T-helper 1 cell (primary cell): ENCODE measurements at regions not wholly inside any gene's neighbourhood (a gene's known extent, or its start where the extent isn't known, plus 50 kb on each side); places are given as distances from the start of the nearest gene placed in this dataset.

Experiments used
- DNase-seq, 5 donors: peaks; one replicate each; pipeline ENCODE4 v3.0.0-alpha.2; 2012 to 2020

DNA sequence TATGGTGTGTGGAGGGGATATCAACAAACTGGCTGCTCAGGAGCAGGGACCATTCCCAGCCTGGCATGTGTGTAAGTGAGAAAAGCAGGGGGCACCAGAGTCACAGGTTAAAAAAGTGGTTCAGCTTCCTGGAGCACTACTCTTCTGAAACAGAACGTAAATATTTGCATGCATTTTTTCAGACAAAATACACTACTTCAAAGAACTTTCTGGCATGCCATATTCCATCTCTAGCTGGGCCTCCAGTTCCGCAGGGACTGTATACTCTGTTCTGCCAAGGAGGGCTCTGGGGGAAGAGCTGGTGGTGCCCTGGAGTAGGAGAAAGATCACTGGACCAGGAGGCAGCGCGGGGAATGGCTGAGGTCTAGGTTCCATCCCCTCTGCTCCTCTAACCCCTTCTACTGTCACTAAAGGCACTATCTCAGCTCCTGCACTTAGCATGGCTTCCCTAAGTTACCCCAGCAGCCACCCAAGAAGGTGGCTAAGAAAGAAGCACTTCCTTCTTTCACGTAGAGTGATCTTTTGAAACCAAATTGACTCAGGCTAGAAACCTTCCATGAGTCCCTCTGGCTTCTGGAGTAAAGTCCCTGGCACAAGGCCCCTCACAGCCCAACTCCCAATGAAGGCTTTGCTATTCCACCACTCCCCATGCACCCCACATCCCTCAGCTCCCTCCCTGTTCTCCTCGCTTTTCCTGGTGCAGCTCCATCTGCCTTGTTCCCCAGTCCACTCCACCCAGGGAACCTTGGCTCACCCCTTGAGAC lies 57.6 kb upstream of the CABLES1 start:
- peak in 1 of 5 donors; percentile 20 for DNase-seq

DNA sequence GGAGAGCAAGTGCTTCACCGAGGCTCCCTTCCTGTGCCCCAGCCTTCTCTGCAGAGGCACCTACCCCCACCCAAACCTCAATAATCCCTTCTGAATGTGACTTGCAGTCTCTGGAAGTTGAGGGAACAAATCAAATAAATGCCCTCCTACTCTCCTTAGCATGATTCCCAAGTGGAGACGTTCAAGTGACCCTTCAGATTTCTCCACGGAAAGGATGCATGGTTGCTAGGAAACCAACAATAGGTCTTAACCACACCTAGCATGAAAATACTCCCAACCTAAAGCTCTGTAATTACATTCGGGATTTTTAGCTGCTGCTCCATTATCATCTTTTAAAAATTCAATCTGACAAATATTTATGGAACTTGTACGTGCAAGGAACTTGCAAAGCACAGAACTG lies 50.2 kb upstream of the CABLES1 start:
- DNase-seq: no peak
